GM19324 (cell line): ENCODE measurements at regions not wholly inside any gene's neighbourhood (a gene's known extent, or its start where the extent isn't known, plus 50 kb on each side); places are given as distances from the start of the nearest gene placed in this dataset.

Experiments
- ATAC-seq: cut with Tn5 transposase; IDR thresholded peaks from one replicate; pipeline ENCODE4 v1.9.1; 2021; ENCODE audit warnings: mild to moderate bottlenecking, moderate library complexity; ENCODE audit not compliant: unreplicated experiment, low FRiP score

- ATAC-seq: no peak
Observed at GRCh38 chr16:9406038-9406712, 314.7 kb downstream of the HAPSTR1 start.

GRCh38 chr16:9407206-9407758, 315.8 kb downstream of the HAPSTR1 start:
- no peak for ATAC-seq

DNA sequence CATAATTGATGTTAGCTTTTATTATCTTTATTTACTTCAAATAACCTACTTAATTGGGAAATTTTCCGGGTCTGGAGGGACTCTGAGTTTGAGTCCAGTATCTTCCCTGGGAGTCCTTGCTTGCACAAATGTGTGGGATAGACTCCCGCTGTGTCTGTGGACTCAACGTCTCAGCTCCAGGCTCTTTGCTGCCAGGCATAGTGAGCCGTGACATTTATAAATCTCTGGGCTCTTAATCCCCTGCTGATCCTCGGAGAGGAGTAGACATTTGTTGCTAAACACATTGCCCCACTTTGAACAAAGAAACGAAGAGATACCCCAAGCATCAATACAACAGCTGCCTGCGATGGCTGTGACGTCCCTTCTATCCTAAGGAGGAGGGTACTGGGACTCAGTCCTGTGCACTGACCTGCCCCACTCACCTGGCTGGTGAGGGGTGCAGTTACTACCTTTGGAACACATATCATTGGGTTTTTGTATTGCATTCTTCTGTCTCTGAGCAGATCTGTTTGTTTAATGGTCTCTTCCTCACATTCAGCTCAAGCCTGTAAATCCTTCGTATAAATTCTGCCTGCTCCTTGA, 316.9 kb downstream of the HAPSTR1 start:
- ATAC-seq: no peak

DNA sequence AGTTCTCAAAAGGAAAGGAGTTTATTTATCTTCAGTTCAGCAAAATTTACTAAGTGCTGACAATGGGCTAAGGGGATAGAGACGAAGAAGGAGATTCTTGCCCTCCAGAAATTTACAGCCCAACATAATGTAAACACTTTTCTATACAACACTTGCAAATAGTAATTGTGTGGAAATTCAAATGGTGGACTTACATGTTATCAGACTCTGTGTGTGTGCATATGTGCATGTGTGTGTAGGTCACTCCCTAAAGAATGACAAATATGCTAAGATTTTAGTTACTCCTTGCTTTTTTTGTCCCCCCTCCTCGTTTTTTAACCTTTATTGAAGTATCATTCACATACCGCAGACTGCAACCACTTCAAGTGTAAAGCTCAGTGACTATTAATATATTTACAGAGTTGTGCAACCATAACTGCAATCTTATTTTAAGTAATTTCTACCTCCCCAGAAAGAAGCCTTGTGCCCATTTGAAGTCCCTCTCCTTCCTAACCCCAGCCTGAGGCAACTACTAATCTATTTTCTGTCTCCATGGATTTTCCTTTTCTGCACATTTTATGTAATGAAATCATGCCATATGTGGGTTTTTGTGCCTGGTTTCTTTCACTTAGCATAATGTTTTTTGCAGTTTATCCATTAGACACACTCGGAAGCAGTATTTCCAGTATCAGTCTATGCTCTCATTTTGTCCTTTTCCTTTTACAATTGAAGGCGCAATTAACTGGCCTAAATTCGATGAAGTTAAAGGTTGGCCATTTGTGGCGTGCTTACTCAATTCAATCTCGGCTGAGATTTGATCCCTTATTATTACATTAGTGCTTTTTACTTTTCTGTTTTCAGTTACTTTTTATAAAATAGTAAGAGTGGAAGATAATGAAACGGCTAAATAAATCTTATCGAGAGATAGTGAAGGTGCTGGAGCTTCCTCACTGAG, 318.4 kb downstream of the HAPSTR1 start:
- no peak for ATAC-seq

GRCh38 chr16:9411426-9411825, 320.0 kb downstream of the HAPSTR1 start:
- ATAC-seq: no peak

- ATAC-seq: no peak
Observed at GRCh38 chr16:9412031-9412914, 320.8 kb downstream of the HAPSTR1 start.

DNA sequence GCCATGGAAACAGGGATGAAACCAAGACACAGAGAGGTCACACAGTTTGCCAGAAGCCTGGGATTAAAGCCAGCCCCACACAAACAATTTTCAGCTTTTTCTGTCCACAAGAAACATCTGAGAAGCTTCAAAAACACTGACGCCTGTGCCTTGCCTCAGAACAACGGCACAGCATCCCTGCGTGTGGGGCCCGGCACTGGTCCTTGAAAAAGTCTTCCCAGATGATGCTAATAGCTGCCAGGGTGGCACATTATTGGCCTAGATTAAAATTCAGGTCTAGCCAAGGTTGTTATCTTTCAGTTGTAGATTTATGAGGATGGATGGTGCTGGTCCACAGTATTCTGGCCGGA, 321.4 kb downstream of the HAPSTR1 start:
- no peak for ATAC-seq

GRCh38 chr16:9415545-9415944, 324.1 kb downstream of the HAPSTR1 start:
- no peak for ATAC-seq

DNA sequence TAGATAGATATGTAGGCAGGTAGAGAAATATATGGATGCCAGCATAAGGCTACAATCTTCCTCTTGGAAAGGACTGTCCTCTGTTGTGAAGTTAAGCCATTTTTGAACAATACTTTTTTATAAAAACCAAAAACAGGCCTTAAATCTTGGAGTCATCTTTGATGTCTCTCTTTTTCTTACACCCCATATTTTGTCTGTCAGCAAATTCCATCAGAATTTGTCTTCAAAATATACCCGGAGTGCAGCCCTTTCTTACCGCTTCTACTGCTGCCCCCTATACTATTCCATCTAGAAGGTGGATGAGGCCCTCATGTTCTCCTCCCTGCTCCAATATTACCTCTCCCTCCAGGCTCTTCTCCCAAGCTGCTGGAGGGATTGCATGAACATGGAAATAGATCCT, 326.5 kb downstream of the HAPSTR1 start:
- ATAC-seq: no peak

DNA sequence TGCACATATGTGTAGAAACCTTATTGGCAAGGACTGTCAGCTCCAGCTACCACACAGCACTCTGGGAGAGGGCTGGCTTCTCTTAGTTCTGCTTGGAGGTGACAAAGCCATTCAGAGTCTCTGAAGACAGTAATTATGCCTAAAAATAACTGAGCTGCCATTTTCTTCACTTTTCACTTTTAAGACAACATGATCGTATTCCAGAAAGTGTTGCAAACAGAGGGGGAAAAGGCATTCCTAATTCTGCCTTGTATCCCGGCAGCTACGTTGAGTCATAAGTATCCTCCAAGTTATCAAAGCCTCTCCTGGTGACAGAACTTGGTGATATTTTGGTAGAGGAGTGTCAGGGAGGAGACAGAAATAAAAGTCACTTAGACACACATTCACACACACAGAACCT, 327.7 kb downstream of the HAPSTR1 start:
- ATAC-seq: no peak

DNA sequence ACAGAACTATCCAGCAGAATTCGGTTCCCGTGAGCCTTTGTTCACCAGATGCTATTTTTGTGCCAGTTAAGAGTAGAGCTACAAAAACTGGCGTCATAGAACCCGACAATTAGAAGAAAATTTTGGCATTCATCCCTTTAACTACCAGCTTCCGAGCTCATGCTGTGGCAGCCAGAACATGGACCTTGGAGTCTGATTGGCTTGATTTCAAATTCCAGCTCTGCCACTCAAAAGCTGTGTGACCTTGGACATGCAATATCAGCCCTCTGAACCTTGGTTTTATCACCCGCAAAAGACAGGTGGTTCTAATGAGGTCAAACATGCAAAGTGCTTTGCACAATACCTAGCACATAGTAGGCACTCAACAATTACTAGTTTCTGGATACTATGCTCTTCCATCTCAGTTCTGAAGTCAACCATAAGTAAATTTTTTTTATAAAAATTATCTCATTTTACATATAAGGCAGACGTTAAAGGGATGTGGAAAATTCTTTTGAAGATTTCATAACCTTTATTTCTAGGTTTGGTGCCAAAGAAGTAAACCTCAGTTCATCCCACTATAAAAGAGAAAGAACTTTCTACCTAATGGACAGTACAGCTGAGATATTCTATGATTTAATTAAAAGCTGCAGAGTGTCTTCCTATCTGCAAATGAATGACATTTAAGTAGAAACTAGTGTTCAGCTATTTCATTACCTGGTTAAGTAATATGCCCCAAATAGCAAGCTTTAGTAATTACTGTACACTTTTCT, 331.5 kb downstream of the HAPSTR1 start:
- ATAC-seq: no peak

GRCh38 chr16:9425236-9425635, 333.8 kb downstream of the HAPSTR1 start:
- ATAC-seq: no peak

- no peak for ATAC-seq
Observed at GRCh38 chr16:9428355-9429005, 337.0 kb downstream of the HAPSTR1 start.

GRCh38 chr16:9429646-9430330, 338.3 kb downstream of the HAPSTR1 start:
- no peak for ATAC-seq

GRCh38 chr16:9434659-9435058, 343.2 kb downstream of the HAPSTR1 start:
- no peak for ATAC-seq

DNA sequence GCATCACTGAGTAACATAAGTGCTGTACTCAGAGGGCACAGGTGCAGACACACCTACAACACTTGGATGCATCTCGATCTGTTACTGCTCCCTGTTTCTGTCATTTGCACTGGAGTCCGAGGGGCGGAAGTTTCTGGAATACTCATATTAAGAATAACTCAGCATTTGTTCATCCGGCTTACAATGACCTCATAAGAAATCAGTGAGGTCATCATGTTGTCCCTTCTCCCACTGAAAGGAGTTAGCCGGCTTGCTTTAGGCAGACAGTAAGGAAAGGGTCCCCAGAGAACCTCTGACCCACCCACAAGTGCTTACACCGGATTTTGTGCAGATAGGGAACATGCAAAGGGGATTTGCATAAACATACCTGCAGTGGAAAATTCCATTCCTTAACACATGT, 344.7 kb downstream of the HAPSTR1 start:
- ATAC-seq: no peak

- ATAC-seq: no peak
Observed at GRCh38 chr16:9437115-9437514, 345.7 kb downstream of the HAPSTR1 start.

GRCh38 chr16:9438991-9439390, 347.5 kb downstream of the HAPSTR1 start:
- ATAC-seq: no peak

DNA sequence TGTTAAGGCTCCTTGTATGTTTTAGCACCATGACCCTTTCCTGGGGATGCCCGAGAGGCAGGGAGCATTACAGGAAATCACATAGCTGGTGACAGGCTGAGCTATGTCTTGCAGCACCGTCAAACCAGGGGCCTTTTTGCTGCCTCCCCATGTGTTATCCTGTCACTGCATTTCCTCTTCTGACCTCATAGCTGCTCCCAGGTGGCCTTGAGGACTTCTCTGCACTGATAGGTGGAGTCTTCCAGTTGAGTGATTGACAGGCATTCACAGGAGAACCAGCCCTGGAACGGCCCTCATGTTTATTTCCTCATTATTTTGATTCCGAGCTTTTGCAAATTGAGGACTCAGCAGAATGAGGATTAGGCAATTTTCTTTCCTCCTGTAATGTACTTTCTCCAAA, 349.6 kb downstream of the HAPSTR1 start:
- ATAC-seq: no peak
